A549 (cell line): ENCODE measurements at regions not wholly inside any gene's neighbourhood (a gene's known extent, or its start where the extent isn't known, plus 50 kb on each side); places are given as distances from the start of the nearest gene placed in this dataset.

ENCODE experiments used
- ATAC-seq, 2 experiments: fragments of 200-7000 bp in 1 of 2; fragments of >200 bp in 1 of 2; cut with Nextera tagmentation in 1 of 2; cut with Tn5 transposase in 1 of 2; 3 replicates each; pipeline versions ENCODE4 v1.8.0 to v1.9.1; 2018 to 2020; ENCODE audit warnings: mild to moderate bottlenecking in 1 of 2, moderate library complexity in 1 of 2
- CTCF ChIA-PET: fragments of 300-600 bp; sonication (Branson Sonifier 250); formaldehyde crosslinking; extraction: SDS; loops from one replicate; lab custom pipeline; 2021; ENCODE audit warnings: antibody characterized with exemption, inconsistent platforms; lab: Yijun Ruan, JAX
- POLR2A ChIA-PET: fragments of 350-600 bp; formaldehyde crosslinking; extraction: SDS; loops from one replicate; lab custom pipeline; 2021; ENCODE audit warnings: antibody characterized with exemption, inconsistent platforms; lab: Yijun Ruan, JAX
- DNase-seq, 2 experiments: peaks; one replicate each; pipeline versions ENCODE4 v3.0.0 to v3.0.0-alpha.2; 2011 to 2016; ENCODE audit warnings: low read depth in 1 of 2, low spot score in 1 of 2
- FAIRE-seq: peaks from 2 replicates; lab custom pipeline; 2011; peaks lifted over from hg19 to GRCh38; lab: Jason Lieb, UNC
- H3K27ac ChIP-seq, 2 experiments: fragments of >200 bp; sonication (Bioruptor Twin); formaldehyde crosslinking; 3 replicates each; pipeline ENCODE4 v1.5.1; 2016 to 2017
- H3K4me1 ChIP-seq: fragments of >200 bp; sonication (Bioruptor Twin); formaldehyde crosslinking; 3 replicates; pipeline ENCODE4 v1.6.1; 2016
- H3K4me2 ChIP-seq: fragments of >200 bp; sonication (Bioruptor Twin); formaldehyde crosslinking; 3 replicates; pipeline ENCODE4 v1.6.1; 2016
- H3K4me3 ChIP-seq: fragments of >200 bp; sonication (Bioruptor Twin); formaldehyde crosslinking; 3 replicates; pipeline ENCODE4 v1.5.1; 2016
- H3K9me3 ChIP-seq: fragments of >200 bp; sonication (Bioruptor Twin); formaldehyde crosslinking; 3 replicates; pipeline ENCODE4 v1.6.1; 2016
- BCL3 ChIP-seq: fragments of >200 bp; sonication (Bioruptor Twin); formaldehyde crosslinking; IDR thresholded peaks from 3 replicates; pipeline ENCODE4 v1.6.1; 2016
- BHLHE40 ChIP-seq: IDR thresholded peaks from 2 replicates; pipeline ENCODE4 v1.6.1; 2012; ENCODE audit warnings: low read depth, low read length, inconsistent platforms
- CBX2 ChIP-seq: fragments of 200-600 bp; sonication (generic); IDR thresholded peaks from 2 replicates; pipeline ENCODE4 v1.6.1; 2016; ENCODE audit warnings: low read depth, mild to moderate bottlenecking, borderline replicate concordance
- CEBPB ChIP-seq, 2 experiments: fragments of >200 bp in 1 of 2; sonication (Bioruptor Twin) in 1 of 2; formaldehyde crosslinking in 1 of 2; IDR thresholded peaks; 2 replicates each; pipeline ENCODE4 v1.6.1; 2012 to 2016
- EHMT2 ChIP-seq: fragments of 200-600 bp; sonication (generic); IDR thresholded peaks from 2 replicates; pipeline ENCODE4 v1.6.1; 2016; ENCODE audit warnings: antibody characterized with exemption, low read depth, mild to moderate bottlenecking, moderate library complexity
- FOSB ChIP-seq: fragments of 250-450 bp; sonication (Bioruptor Pico); IDR thresholded peaks from 2 replicates; pipeline ENCODE4 v1.5.0; 2020; ENCODE audit warnings: mild to moderate bottlenecking, moderate library complexity
- FOXS1 ChIP-seq: fragments of 250-450 bp; sonication (Bioruptor Pico); IDR thresholded peaks from 2 replicates; pipeline ENCODE4 v1.5.0; 2020; ENCODE audit warnings: mild to moderate bottlenecking, moderate library complexity
- GATA3 ChIP-seq: IDR thresholded peaks from 2 replicates; pipeline ENCODE4 v1.6.1; 2012; ENCODE audit warnings: borderline replicate concordance
- HDAC2 ChIP-seq: fragments of 200-600 bp; sonication (generic); IDR thresholded peaks from 2 replicates; pipeline ENCODE4 v1.6.1; 2016
- HOXB13 ChIP-seq: fragments of 250-450 bp; sonication (Bioruptor Pico); IDR thresholded peaks from 2 replicates; pipeline ENCODE4 v1.5.0; 2020; ENCODE audit warnings: low read depth, mild to moderate bottlenecking, moderate library complexity
- JUN ChIP-seq, 2 experiments: fragments of >200 bp; sonication (Bioruptor Twin); formaldehyde crosslinking; IDR thresholded peaks; 2 replicates in 1 of 2; 3 replicates in 1 of 2; pipeline ENCODE4 v1.6.1; 2016 to 2017
- KDM5A ChIP-seq: fragments of 200-600 bp; sonication (generic); IDR thresholded peaks from 2 replicates; pipeline ENCODE4 v1.6.1; 2016; ENCODE audit warnings: antibody characterized with exemption, mild to moderate bottlenecking
- MAX ChIP-seq: IDR thresholded peaks from 2 replicates; pipeline ENCODE4 v1.6.1; 2012
- MAZ ChIP-seq: fragments of 150-350 bp; IDR thresholded peaks from 2 replicates; pipeline ENCODE4 v1.6.1; 2014; ENCODE audit warnings: antibody characterized with exemption, low read depth, low read length, borderline replicate concordance
- NFE2L2 ChIP-seq: fragments of 150-350 bp; conservative IDR thresholded peaks from 2 replicates; pipeline ENCODE4 v1.6.1; 2014; ENCODE audit warnings: low read length
- POLR2AphosphoS2 ChIP-seq: conservative IDR thresholded peaks from 2 replicates; pipeline ENCODE4 v1.6.1; 2012; ENCODE audit warnings: low read length, improper control_type of control experiment, inconsistent platforms
- RCOR1 ChIP-seq: fragments of 150-350 bp; IDR thresholded peaks from 2 replicates; pipeline ENCODE4 v1.6.1; 2014; ENCODE audit warnings: antibody characterized with exemption, low read length, low read depth
- RFX5 ChIP-seq: fragments of 450-650 bp; IDR thresholded peaks from 2 replicates; pipeline ENCODE4 v1.7.1; 2014; ENCODE audit warnings: antibody characterized with exemption, mild to moderate bottlenecking, moderate library complexity
- SREBF2 ChIP-seq: fragments of 450-650 bp; IDR thresholded peaks from 2 replicates; pipeline ENCODE4 v1.6.1; 2014; ENCODE audit warnings: mild to moderate bottlenecking, moderate library complexity
- TFCP2L1 ChIP-seq: fragments of 250-450 bp; sonication (Bioruptor Pico); IDR thresholded peaks from 2 replicates; pipeline ENCODE4 v1.5.0; 2021; ENCODE audit warnings: mild to moderate bottlenecking
- ZC3H11A ChIP-seq: fragments of 450-650 bp; IDR thresholded peaks from 2 replicates; pipeline ENCODE4 v1.6.1; 2014; ENCODE audit warnings: antibody characterized with exemption, mild to moderate bottlenecking
- ZSCAN20 ChIP-seq: fragments of 250-450 bp; sonication (Bioruptor Pico); IDR thresholded peaks from 2 replicates; pipeline ENCODE4 v1.8.0; 2022; ENCODE audit warnings: mild to moderate bottlenecking, moderate library complexity
- WGBS: methylation state at CpG from one replicate; pipeline ENCODE4 v1.1.6; 2017; ENCODE audit errors: missing lambda C conversion rate; 5-methylcytosine and 5-hydroxymethylcytosine counted together
- TF ChIP-seq, protein P1 (sequence below): fragments of 250-450 bp; sonication (Bioruptor Pico); IDR thresholded peaks from 2 replicates; pipeline ENCODE4 v1.5.0; 2020; ENCODE audit warnings: low read depth, mild to moderate bottlenecking, moderate library complexity
- TF ChIP-seq, protein P2 (sequence below): fragments of >200 bp; sonication (Bioruptor Twin); formaldehyde crosslinking; IDR thresholded peaks from 2 replicates; pipeline ENCODE4 v1.6.1; 2016
- TF ChIP-seq, protein P3 (sequence below): IDR thresholded peaks from 2 replicates; pipeline ENCODE4 v1.6.1; 2012

DNA sequence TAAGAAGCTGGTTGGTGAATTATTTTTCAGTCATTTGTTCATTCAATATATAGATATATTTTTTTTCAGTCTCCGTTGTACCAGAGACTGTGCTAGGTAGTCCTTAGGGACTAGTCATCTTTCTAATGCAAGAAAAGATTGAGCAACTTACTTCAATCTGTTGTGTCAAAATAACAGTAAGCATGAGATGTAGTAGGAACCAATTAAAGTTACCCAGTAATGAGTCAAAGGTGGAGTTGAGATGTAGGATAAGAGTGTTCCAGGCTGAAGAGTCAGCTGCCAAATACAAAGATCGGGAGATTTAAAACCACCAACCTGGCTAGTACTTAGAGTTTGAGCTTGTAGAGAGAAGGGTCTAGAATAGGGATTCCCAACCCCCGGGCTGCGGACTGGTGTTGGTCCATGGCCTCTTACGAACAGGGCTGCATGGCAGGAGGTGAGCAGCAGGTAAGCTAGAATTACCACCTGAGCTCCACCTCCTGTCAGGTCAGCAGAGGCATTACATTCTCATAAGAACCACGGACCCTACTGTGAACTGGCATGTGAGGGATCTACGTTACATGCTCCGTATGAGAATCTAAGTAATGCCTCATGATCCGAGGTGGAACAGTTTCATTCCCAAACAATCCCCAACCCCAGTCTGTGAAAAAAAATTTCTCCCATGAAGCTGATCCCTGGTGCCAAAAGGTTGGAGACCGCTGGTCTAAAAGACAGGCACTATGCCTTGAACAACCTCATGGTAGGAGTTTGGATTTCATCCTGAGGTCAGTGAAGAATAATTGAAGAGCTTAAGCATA, 1241.5 kb upstream of the WWC1 start:
- TF ChIP-seq, protein P1, sequence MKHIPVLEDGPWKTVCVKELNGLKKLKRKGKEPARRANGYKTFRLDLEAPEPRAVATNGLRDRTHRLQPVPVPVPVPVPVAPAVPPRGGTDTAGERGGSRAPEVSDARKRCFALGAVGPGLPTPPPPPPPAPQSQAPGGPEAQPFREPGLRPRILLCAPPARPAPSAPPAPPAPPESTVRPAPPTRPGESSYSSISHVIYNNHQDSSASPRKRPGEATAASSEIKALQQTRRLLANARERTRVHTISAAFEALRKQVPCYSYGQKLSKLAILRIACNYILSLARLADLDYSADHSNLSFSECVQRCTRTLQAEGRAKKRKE (CRISPR knock-in tag): no peak
- no peak for TF ChIP-seq SREBF2
- TF ChIP-seq, protein P2, sequence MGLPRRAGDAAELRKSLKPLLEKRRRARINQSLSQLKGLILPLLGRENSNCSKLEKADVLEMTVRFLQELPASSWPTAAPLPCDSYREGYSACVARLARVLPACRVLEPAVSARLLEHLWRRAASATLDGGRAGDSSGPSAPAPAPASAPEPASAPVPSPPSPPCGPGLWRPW: no peak
- TF ChIP-seq HDAC2: no peak
- TF ChIP-seq MAX: no peak
- TF ChIP-seq MAZ: no peak
- TF ChIP-seq ZC3H11A: no peak
- TF ChIP-seq FOXS1 (CRISPR knock-in tag): no peak
- TF ChIP-seq KDM5A: no peak
- TF ChIP-seq HOXB13: no peak
- TF ChIP-seq TFCP2L1 (CRISPR knock-in tag): no peak
- no peak for TF ChIP-seq BCL3
- TF ChIP-seq POLR2AphosphoS2: no peak
- TF ChIP-seq RCOR1: no peak
- TF ChIP-seq CEBPB (IDR thresholded peaks at IDR 0.05): no peak
- no peak for TF ChIP-seq EHMT2
- TF ChIP-seq FOSB: no peak
- TF ChIP-seq, protein P3, sequence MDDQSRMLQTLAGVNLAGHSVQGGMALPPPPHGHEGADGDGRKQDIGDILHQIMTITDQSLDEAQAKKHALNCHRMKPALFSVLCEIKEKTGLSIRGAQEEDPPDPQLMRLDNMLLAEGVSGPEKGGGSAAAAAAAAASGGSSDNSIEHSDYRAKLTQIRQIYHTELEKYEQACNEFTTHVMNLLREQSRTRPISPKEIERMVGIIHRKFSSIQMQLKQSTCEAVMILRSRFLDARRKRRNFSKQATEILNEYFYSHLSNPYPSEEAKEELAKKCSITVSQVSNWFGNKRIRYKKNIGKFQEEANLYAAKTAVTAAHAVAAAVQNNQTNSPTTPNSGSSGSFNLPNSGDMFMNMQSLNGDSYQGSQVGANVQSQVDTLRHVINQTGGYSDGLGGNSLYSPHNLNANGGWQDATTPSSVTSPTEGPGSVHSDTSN: no peak
- TF ChIP-seq JUN (IDR thresholded peaks at IDR 0.05): no peak
- no peak for TF ChIP-seq NFE2L2
- H3K27ac ChIP-seq: no peak overlapping the region
- FAIRE-seq: no peak
- H3K4me3 ChIP-seq: no peak overlapping the region
- ATAC-seq: no peak
- ChIA-PET POLR2A (no interaction called here), CTCF (interaction anchor here (0.5 to 2.1 kb wide), 6 partner anchors 8 to 997 kb away, joined by 3 to 5 read pairs (median 4); partner anchors contain the start of gene TENM2)
- no peak for DNase-seq
- H3K9me3 ChIP-seq: no peaks in the 10 kb centered on the region
- no peaks in the 10 kb centered on the region for H3K4me1 ChIP-seq
- WGBS: 30% methylated on average over 10 of the region's 10 CpGs
- no peak overlapping the region for H3K4me2 ChIP-seq

GRCh38 chr5:167050568-167051401, 1240.7 kb upstream of the WWC1 start:
- ATAC-seq (peak in 1 of 2 experiments; percentile 50; a peak in 2 of 6 replicates), DNase-seq (no peak), FAIRE-seq (no peak)
- H3K4me2 ChIP-seq: no peak overlapping the region
- no peaks in the 10 kb centered on the region for H3K9me3 ChIP-seq
- POLR2A ChIA-PET: no interaction called here
- no peak overlapping the region for H3K27ac ChIP-seq
- H3K4me1 ChIP-seq: no peaks in the 10 kb centered on the region
- WGBS: 15% methylated on average over 8 of the region's 8 CpGs
- H3K4me3 ChIP-seq: no peak overlapping the region
- CTCF ChIA-PET: interaction anchor here (0.8 to 1.8 kb wide), 6 partner anchors 8 to 997 kb away, joined by 3 to 5 read pairs (median 4); no protein-coding TSS in a partner anchor
- TF ChIP-seq JUN (IDR thresholded peaks at IDR 0.05): no peak
- TF ChIP-seq RFX5: no peak
- TF ChIP-seq GATA3: no peak
- TF ChIP-seq, protein P3: no peak
- no peak for TF ChIP-seq ZSCAN20 (CRISPR knock-in tag)
- TF ChIP-seq CBX2: no peak
- TF ChIP-seq NFE2L2: no peak
- TF ChIP-seq, protein P2: no peak
- no peak for TF ChIP-seq BHLHE40
- TF ChIP-seq BCL3: no peak
